GM18498 (cell line): ENCODE measurements at regions not wholly inside any gene's neighbourhood (a gene's known extent, or its start where the extent isn't known, plus 50 kb on each side); places are given as distances from the start of the nearest gene placed in this dataset.

Experiments used
- ATAC-seq: cut with Tn5 transposase; IDR thresholded peaks from one replicate; pipeline ENCODE4 v1.9.1; 2021; ENCODE audit warnings: mild to moderate bottlenecking, moderate library complexity; ENCODE audit not compliant: unreplicated experiment

DNA sequence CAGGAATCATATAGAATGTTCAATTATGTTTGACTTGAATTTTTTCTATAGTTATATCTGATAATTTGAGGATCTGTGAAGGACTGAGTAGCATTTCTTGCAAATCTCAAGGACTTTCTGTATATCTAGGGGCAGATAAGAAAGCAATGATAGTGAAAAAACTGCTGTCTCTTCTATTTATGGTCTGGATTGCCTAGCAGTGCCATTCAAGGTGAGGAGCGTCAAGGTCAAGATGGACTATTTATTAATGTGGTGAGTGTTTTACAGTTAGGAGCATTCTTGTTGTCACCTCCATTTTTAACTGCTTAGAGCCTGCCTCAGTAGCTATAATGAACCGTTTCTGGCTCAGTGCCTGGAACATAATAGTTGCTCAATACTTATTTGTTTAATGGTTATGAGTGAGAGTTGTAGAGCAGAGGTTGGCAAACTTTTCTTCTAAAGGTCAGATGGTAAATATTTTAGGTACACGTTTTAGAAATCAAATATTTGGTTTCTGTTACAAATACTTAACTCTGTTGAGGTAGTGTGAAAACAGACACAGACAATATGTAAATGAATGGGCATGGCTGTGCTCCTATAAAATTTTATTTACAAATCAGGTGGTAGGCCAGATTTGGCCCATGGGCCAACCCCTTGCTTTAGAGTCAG is 523.2 kb upstream of the IGFBP7 start:
- no peak for ATAC-seq

DNA sequence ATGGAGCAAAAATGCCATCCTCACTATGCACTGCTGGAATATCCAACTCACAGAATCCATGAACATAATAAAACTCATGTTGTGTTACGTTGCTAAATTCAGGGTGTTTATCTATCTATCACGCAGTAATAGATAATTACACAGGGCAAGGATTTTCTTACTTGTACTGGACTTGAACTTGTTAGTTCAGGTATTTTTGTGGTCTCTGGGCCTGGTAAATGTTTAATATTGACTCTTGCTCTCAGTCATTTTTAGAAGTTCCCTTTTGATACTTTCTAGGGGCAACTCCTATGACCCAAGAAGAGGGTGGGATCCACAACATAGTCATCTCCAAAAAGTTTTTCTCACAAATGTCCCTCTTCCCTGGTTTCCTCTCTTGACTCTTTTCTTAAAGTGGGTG is 522.4 kb upstream of the IGFBP7 start:
- ATAC-seq, result no peak

DNA sequence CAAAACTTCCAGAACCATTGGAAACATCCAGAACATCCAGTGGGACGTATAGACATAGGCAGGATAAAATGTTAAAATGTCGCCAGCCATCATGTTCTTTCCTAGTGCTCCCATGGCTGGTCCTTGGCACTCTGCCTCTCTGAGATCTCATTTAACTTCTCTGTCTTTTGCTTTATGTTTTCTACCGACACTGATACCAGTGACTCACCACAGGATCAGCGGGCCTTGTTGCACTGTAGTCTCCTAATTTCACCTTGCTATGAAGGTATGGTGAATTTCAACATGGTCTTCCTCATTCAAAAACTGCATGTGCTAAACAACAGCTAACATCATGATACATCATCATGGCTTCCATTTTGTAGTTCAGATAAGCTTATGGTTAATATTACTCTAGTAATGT is 521.0 kb upstream of the IGFBP7 start:
- no peak for ATAC-seq

DNA sequence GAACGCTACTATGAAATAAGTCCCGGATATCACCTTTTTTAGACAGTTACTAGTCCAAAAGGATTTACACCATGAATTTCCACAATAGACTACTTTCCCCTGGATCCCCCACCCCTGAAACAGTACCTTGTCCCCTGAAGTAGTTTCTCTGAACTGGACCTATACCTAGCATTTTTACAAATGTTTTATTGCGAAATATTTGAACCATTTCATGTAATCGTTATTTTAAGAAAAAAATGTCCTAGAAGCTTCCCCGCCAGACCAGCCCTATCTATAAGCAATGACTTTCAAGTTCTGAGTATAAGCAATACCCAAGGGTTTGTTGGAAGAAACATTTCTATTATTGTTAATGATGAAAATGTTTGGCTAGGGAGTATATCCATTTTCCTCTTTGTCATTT is 517.8 kb upstream of the IGFBP7 start:
- ATAC-seq, result no peak

DNA sequence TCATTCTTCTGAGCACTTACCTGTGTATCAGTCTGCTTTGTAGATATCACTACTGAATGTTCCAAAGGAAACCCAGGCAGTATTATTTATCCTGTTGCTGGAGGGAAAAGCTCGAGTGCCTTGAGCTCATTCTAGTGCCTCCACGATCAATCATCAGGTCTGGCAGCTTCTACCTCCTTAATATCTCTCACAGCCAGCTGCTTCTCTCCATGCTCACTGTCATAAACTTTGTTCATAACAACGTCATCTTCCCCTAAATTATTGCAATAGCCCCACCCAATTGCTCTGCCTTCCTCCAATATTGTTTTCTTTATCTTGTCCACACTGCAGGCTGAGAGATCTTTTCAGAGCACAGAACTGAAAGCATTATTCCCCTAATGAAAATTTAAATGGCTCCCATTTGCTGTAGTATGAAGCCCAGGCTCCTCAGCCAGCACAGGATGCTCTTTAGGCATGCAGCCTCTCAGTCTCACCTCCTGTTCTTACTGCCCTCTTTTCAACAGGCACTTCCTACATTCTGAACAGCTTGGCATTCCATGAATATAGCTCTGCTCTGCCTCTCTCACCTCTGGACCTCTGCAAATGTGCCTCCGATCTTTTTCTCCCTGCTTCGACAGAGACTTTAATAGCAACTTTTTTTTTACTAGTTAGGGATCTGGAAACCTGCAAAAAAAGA is 504.2 kb upstream of the IGFBP7 start:
- no peak for ATAC-seq

DNA sequence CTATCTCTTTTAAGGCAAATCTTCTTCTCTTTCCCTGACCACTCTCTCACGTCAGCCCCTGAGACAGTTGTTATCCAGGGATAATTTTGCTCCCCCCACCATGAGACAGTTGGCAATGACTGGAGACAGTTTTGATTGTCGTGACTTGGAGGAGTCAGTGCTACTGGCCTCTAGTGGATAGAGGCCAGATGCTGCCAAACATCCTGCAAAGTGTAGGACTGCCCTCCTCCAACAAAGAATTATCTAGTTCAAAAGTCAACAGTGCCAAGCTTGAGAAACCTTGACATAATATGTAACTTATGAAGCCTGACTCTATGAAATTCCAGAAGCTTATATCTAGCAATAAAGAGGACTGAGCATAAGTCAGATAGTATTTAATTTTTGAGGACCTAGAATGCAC is 502.1 kb upstream of the IGFBP7 start:
- ATAC-seq, result no peak

DNA sequence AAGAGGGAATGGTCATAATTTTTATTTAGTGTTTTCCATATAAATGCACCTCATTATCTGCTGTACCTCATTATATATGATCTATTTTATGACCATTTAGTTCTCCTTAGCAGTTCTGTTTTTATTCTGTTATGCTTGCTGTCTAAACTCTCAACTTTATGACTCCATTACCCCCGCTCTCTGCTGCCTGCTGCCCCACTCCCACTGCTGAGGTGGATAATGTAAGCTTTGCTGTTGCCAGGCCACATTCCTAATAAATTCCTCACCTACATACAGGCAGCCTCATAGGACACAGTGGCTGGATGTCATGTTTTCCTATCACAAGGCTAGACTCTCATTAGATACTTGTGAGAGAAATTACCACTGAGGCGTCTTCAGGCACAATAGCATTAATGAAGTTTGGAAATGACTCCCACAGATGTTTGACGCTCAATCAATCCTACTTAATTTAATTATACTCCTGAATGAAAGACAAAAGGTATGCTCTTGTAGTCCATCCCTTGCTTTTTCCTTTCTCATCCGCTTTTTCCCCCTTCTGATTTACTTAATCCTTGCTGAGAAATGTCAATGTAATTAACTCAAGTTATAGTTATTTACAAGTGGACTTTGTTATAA is 497.5 kb upstream of the IGFBP7 start:
- ATAC-seq, result no peak

DNA sequence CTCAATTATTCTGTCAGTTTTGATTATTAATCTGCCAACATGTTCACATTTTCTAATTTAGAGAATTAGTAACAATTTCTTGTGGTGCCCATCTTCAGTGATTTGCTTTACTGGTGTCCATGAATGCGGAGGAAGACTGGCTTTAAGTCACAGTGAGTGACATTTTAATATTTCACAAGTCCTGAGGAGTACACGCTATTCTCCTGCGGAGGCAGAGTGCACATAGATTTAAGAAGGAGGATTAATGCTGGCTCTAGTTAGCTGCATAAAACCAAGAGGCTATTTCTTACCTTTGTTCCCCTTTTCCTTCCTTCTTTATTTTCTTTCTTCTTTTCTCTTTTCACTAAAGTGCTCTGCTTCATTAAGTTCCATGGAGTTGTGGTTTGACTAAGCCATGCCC is 495.2 kb upstream of the IGFBP7 start:
- no peak for ATAC-seq

DNA sequence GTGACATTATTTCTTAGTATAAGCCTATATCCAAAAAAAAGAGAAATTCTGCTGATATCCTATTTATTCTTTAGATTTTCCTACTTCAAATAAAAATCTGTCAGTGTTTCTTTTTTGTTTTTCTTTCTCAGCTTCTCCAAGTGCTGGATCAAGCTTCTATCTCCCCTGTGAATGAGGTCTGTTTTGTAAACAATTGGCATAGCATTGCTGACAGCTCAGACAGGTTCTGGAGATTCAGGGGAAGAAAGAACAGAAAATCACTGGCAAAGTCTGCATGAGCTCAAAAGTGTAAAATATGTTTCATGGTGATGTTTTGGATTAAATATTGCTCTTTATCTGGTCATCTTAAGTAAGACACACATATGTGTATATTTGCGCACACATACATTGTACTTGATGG is 492.0 kb upstream of the IGFBP7 start:
- no peak for ATAC-seq

DNA sequence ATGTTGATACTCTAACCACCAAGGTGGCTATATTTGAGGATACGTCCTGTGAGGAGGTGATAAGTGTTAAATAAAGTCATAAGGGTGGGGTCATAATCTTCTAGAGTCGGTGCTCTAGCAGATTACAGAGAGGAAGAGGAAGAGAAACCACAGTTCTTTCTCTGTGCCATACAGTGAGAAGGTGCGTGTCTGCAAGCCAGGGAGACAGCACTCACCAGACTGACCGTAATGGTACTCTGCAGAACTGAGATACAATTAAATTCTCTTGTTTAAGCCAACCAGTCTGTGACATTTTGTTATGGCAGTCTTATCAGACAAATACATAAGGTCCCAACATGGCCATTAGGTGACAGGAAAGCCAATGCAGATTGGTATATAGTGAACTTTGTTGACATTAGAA is 480.9 kb upstream of the IGFBP7 start:
- ATAC-seq, result no peak

DNA sequence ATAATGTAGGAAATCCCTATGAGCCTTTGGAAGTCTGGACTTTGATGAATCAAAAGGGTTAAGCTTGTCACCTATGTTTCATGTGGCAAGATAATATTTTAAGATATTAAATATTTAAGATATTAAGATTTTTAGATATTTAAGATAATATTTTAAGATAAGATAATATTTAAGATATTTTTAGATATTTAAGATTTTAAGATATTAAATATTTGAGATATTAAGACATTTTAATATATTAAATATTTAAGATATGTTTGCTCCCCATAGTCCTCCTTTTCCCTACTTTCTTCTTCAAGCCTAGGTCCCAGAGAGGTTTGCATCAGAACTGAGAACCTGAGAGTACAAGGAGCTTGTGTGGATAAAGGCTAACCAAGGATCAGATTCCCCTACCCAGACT is 478.4 kb upstream of the IGFBP7 start:
- ATAC-seq, result no peak

DNA sequence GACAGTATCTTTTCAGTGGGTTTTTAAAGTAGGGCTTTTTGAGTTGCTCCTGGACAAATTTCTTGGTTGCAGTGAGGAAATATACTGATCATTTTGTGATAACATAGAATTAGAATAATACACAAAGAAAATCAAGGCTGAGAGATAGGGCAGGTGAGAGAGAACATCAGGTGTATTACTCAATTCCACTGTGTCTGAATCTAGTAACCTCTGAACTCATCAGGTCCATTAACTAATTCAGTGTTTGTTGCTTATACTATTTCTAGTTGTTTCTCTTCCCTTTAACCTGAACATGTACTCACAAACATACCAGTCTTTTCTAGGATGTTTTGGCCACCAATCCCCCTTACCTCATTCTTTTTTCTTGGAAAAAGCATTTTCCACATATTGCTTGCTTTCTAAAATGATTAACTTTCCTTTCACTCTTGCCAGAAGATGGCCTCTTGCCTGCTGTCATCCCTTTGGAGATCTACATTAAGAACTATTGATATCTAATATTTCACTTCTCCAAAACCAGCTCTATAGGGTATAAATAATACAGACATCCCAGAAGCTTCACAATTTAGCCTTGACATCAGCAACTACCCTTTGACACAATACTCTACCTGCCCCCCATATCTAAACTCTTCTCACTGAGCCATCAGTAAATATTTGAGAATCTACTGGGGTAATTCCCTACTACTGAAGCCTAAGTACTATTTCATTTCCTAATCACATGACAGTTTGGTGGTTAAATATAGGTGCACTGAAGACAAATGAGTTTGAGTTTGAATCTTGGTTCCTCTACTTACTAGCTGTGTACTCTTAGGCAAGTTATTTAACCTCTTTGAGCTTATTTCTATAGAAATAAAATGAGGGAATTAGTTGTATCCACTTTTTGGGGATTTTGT is 470.8 kb upstream of the IGFBP7 start:
- no peak for ATAC-seq

DNA sequence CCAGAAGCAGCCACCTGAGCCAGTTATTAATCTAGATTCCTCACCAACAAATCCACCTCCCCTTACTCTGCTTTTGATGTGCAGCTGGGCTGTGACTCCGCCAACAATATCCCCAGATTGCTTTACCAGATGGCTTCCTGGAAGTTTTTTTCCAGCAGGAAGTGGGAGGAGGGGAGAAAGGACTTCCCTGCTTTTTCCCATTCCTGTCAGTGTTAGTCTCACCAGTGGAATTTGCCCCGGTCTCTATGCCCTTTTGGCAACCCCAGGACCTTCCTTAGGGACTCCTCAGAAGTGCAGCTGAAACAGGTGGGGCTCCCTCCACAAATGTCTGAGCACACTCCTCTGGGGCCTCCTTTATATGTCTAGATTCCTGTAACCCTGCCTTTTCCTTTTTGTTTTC is 465.2 kb upstream of the IGFBP7 start:
- no peak for ATAC-seq

DNA sequence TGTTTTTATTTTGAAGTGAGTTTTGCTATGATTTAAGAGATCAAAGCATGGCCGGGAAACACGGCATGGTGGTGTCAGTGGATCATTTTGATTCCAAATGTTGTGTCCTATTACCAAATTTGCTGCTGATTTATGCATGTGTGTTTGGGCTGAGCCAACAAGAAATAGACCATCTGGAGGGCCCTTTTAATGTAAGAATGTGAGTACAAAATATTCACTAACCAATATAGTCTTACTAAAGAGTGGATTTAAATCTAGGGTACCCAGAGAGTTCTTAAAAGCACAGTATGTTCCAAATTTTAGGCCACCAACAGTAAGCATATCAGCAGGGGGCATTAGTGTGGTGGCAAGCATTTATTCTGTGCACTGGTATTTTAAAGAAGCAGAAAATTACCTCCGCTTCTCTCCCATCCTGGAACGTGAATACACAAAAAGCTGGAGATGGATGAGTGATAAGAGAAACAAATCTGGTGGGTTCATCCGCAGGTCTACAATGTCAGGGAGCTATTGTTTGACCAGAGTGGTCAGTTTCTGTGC is 444.4 kb upstream of the IGFBP7 start:
- no peak for ATAC-seq

DNA sequence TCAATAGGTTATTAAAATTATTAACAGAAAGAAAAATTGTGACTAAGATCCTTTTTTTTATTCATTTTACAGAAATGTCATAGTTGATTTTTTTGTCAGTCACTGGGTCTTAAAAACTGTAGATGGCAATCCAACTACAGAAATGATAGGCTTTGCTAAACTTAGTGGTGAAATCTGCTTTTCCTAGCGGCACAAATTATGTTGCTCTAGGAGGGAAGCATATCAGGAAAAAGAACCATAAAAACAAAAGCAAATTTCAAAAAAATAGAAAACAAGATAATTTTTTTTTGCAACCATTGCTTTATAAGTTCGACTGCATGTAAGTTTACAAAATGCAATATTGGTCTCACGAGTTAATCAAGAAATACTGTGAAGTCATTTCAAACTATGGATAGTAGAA is 443.5 kb upstream of the IGFBP7 start:
- ATAC-seq, result no peak

DNA sequence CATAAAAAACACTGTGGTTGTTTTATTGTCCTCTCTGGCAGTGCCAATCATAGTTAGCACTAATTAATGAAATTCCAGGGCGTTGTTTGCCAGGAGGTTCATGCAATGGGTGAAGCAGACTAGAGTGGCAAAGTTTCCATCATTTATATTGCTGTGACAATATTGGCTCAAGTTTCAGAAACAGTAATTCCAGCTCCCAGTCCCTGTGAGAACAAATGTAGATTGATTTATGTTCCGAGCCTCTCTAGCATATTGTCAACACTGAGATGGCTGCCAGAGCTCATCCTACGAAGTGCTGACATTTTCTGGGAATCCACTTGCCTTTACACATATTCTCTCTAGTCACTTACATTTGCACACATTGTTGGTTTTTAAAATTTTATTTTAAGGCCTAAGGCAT is 440.0 kb upstream of the IGFBP7 start:
- ATAC-seq, result no peak

DNA sequence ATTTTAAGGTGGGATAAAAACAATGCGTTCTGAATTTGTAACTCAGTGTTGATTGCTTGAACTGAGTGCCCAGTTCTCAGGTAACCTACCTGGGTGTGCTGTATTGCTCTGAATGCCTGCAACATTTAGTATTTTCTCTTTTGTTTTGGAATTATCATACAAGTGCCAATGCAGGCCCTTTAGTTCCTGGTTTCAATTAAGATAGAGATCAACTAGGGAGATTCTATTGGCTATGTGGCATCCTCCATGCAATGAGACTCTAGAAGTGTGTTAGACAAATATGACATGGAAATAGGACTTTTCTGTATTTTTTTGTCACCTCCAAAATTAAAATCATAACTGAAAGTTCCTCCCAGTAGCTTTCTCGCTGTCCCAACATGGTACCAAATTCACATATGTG is 438.7 kb upstream of the IGFBP7 start:
- no peak for ATAC-seq

DNA sequence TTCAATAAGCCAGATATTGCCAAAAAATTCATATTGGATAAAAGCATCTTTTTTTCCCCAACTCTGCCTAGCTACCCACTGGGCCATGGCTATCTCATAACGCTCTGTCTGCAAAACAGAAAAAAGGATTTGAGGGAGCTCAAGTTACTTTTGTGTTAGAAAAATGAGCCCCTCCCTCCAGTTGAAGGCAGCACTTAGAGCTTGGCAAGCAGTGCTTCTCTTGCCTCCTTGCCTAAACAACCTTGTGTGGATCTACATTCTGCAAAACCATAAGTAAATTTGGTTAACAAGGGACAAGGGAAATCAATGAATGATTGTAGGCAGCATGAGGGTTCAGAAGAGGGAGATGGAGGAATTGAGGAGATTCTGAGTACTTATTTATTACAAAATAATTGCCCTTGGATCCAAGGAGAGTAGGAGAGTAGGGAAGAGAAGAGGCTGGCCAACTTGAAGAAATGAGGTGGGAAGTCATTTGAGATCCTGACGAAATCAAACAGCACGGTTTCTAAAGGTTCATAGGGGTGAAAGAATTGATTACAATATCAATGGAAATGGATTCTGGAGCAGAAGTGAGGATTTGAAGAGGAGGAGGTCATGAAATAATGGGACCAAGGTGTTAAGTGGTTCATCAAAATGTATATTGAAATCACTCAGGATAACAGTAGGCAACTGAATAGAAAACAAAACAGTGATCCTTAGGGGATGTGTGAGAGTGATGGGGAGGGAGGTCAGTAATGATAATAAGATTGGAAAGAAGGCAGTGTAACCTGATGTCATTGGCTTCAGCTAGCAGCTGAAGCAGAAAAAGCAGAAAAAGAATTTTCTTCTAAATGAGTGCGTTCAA is 434.8 kb upstream of the IGFBP7 start:
- ATAC-seq, result no peak

DNA sequence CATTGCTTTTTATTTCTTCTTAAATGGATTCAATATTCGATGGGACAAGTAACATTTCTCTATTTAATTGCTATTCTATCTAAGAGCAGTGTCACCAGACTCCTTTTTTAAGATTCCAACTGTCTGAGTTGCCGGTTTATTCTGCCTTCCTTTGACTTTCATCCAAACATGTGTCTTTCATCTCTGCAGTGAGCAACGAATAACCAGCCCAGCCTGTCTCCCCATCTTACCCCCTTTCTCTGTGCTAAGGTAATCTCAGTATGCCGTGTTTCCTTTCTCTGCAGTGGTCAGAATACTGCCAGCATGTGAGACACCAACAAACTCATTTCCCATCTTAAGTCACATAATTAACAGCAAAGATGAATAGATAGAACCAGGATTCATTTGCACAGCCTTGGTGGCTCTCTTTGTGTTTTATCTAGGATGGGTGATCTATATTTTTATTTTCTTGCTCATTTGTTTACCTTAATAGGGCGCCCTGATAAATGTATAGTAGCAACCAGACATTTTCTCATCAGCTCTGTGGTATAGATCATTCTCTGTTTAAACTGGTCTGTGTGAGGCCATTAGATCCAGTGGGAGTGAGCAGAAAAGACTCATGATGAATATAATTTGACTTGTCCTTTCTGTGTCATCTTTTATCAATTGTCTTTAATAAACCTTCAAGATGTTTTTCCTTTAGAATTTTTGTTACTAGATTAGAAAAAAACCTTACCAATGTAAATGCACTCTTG is 394.8 kb upstream of the IGFBP7 start:
- ATAC-seq, result no peak

DNA sequence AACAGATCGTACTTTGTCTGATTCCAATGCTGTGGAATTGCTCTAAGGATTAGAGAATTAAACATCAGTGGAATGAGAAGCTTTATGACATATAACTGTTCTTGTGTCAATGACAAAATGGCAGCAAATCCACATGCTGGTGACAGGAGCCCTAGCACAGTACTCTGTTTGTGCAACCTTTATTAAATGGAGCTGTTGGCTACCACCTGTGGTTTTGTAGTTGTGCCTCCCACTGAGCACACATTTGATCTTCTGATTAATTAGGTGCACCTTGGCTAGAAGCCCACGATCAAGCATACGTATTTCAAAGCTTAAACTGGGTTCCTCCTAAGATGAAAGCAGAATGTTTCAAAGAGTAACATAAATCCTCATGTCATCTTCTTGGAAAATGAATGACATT is 394.0 kb upstream of the IGFBP7 start:
- no peak for ATAC-seq
